Skeletal muscle tissue (tissue), 3 donors: ENCODE measurements at regions not wholly inside any gene's neighbourhood (a gene's known extent, or its start where the extent isn't known, plus 50 kb on each side); places are given as distances from the start of the nearest gene placed in this dataset.
A peak's percentile ranks its signal among the peaks of the same experiment; 100 is the strongest.

Source experiments
- H3K27ac ChIP-seq: one replicate; pipeline ENCODE4 v1.7.0; 2013; ENCODE audit warnings: mild to moderate bottlenecking, low read depth, low read length, inconsistent platforms
- H3K27me3 ChIP-seq, 3 donors: one replicate each; pipeline ENCODE4 v1.7.0; 2013; ENCODE audit warnings: low read length in 3 of 3; ENCODE audit not compliant: control insufficient read depth in 3 of 3, insufficient read depth in 3 of 3
- H3K36me3 ChIP-seq, 3 donors: one replicate each; pipeline ENCODE4 v1.7.0; 2013; ENCODE audit warnings: low read length in 3 of 3; ENCODE audit not compliant: control insufficient read depth in 3 of 3, insufficient read depth in 3 of 3
- H3K4me1 ChIP-seq, 3 donors: one replicate each; pipeline ENCODE4 v1.7.0; 2013; ENCODE audit warnings: low read length in 3 of 3, mild to moderate bottlenecking in 3 of 3; ENCODE audit not compliant: control insufficient read depth in 3 of 3, insufficient read depth in 3 of 3
- H3K4me3 ChIP-seq, 3 donors: one replicate each; pipeline ENCODE4 v1.7.0; 2013; ENCODE audit warnings: low read length in 3 of 3
- H3K9ac ChIP-seq, 3 donors: one replicate each; pipeline ENCODE4 v1.7.0; 2013; ENCODE audit warnings: low read length in 3 of 3, mild to moderate bottlenecking in 3 of 3, moderate library complexity in 2 of 3, low read depth in 1 of 3
- H3K9me3 ChIP-seq, 3 donors: one replicate each; pipeline ENCODE4 v1.7.0; 2013; ENCODE audit warnings: low read length in 3 of 3; ENCODE audit not compliant: control insufficient read depth in 3 of 3
- donor health status: Osteomylitis.

GRCh38 chr1:172894349-172895049 lies 156.2 kb downstream of the TNFSF18 start:
- no peaks in the 10 kb centered on the region for H3K27me3 ChIP-seq
- H3K36me3 ChIP-seq, result no peaks in the 10 kb centered on the region
- peak overlapping the region in 1 of 3 donors; percentile 33 for H3K4me3 ChIP-seq
- H3K9me3 ChIP-seq, result no peaks in the 10 kb centered on the region
- no peak overlapping the region for H3K27ac ChIP-seq
- H3K9ac ChIP-seq, result no peak overlapping the region
- H3K4me1 ChIP-seq, result peaks cover 7 to 10% (median 8%) of the 10 kb centered on the region in 3 donors

DNA sequence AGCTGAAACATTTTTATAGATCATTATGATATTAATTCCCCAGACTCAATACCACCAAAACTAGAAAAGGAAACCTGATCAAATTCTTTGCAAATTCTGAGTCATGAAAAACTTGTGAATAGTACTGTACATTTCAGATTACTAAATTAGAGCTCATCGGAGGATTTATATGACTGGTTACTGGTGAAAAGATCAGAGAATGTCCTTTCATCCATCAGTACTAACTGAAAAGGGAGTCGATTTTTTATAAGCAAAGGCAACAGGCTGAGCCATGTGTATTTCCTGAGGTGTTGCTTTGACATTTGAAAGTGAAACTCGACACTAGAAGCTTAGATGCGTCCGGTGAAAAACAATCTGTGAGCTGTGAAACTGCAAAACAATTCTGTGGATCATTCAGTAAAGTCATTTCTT lies 155.7 kb downstream of the TNFSF18 start:
- Histone ChIP-seq H3K27me3 (no peaks in the 10 kb centered on the region), H3K9me3 (no peaks in the 10 kb centered on the region), H3K4me3 (peak overlapping the region; percentile 18 to 45 (median 33)), H3K9ac (peak overlapping the region in 1 of 3 donors; percentile 34), H3K36me3 (no peaks in the 10 kb centered on the region), H3K4me1 (peaks cover 7 to 10% (median 8%) of the 10 kb centered on the region in 3 donors), H3K27ac (no peak overlapping the region)

- Histone ChIP-seq H3K27ac (no peak overlapping the region), H3K4me1 (peaks cover 7 to 10% (median 8%) of the 10 kb centered on the region in 3 donors), H3K4me3 (no peak overlapping the region), H3K9ac (no peak overlapping the region), H3K9me3 (no peaks in the 10 kb centered on the region), H3K36me3 (no peaks in the 10 kb centered on the region), H3K27me3 (no peaks in the 10 kb centered on the region)
Measured at GRCh38 chr1:172895761-172896160, 155.0 kb downstream of the TNFSF18 start.

GRCh38 chr1:172897738-172898137 lies 153.0 kb downstream of the TNFSF18 start:
- Histone ChIP-seq H3K27ac (no peak overlapping the region), H3K4me1 (peaks cover 7 to 10% (median 8%) of the 10 kb centered on the region in 3 donors), H3K36me3 (no peaks in the 10 kb centered on the region), H3K27me3 (no peaks in the 10 kb centered on the region), H3K4me3 (no peak overlapping the region), H3K9ac (no peak overlapping the region), H3K9me3 (no peaks in the 10 kb centered on the region)

- no peak overlapping the region for H3K9ac ChIP-seq
- H3K9me3 ChIP-seq, result no peaks in the 10 kb centered on the region
- H3K27me3 ChIP-seq, result no peaks in the 10 kb centered on the region
- H3K4me1 ChIP-seq, result peaks cover 3 to 10% (median 8%) of the 10 kb centered on the region in 3 donors
- H3K36me3 ChIP-seq, result no peaks in the 10 kb centered on the region
- no peak overlapping the region for H3K4me3 ChIP-seq
- H3K27ac ChIP-seq, result no peak overlapping the region
Measured at GRCh38 chr1:172898866-172899265, 151.9 kb downstream of the TNFSF18 start.

- H3K27me3 ChIP-seq, result no peaks in the 10 kb centered on the region
- peaks cover 0 to 3% (median 3%) of the 10 kb centered on the region in 3 donors for H3K4me1 ChIP-seq
- H3K27ac ChIP-seq, result no peak overlapping the region
- no peak overlapping the region for H3K4me3 ChIP-seq
- no peaks in the 10 kb centered on the region for H3K36me3 ChIP-seq
- H3K9ac ChIP-seq, result no peak overlapping the region
- no peaks in the 10 kb centered on the region for H3K9me3 ChIP-seq
Measured at GRCh38 chr1:172900376-172900997, 150.3 kb downstream of the TNFSF18 start.

DNA sequence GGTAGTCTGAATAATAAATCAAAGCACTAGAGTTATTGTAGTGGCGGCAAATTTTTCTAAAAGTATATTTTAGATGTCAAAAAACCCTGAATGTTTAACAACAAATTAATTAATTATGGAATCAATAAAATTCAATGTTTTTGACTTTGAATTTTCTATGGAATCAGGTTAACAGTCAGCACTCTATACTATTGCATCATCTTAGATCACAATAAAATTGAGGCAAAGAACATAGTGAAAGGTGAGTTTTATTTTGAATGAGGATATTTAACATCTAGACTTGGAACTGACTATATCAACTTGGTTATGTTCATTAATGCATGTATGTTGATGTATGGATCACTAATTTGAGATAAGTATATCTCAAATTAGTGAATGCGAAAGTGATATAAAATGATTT lies 148.5 kb downstream of the TNFSF18 start:
- no peaks in the 10 kb centered on the region for H3K36me3 ChIP-seq
- no peaks in the 10 kb centered on the region for H3K27me3 ChIP-seq
- H3K9me3 ChIP-seq, result no peaks in the 10 kb centered on the region
- no peak overlapping the region for H3K27ac ChIP-seq
- no peaks in the 10 kb centered on the region for H3K4me1 ChIP-seq
- H3K9ac ChIP-seq, result no peak overlapping the region
- H3K4me3 ChIP-seq, result no peak overlapping the region

DNA sequence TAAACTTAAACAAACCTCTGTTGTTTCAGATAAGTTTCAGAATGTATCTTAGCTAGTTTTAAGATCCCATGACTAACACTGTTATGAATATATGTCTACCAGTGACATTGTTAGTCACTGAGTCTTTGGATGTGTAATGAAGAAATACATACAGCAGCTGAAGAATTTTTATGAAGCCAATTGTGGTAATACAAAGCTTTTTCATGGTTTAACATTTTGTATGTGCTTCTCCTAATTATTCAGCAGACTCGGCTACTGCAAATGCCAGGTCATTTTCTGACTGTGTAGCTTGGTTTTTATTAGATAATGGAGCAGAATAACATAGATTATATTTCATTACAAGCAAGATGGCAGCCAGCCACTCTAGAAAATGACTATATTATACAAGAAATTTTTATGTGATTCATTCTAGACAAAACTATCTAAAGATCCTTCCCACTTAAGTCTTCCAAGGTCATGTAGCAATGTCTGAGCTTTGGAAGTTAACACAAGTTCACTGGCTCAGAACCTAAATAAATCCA lies 147.8 kb downstream of the TNFSF18 start:
- H3K4me3 ChIP-seq, result no peak overlapping the region
- no peaks in the 10 kb centered on the region for H3K27me3 ChIP-seq
- H3K9ac ChIP-seq, result no peak overlapping the region

GRCh38 chr1:172903581-172904220 lies 147.0 kb downstream of the TNFSF18 start:
- no peaks in the 10 kb centered on the region for H3K27me3 ChIP-seq
- H3K27ac ChIP-seq, result no peak overlapping the region
- H3K4me1 ChIP-seq, result no peaks in the 10 kb centered on the region
- no peak overlapping the region for H3K4me3 ChIP-seq
- H3K9ac ChIP-seq, result no peak overlapping the region
- H3K36me3 ChIP-seq, result no peaks in the 10 kb centered on the region
- H3K9me3 ChIP-seq, result no peaks in the 10 kb centered on the region

More for the DNA sequence above, 147.8 kb downstream of the TNFSF18 start:
- no peak overlapping the region for H3K27ac ChIP-seq
- H3K9me3 ChIP-seq, result no peaks in the 10 kb centered on the region
- no peaks in the 10 kb centered on the region for H3K4me1 ChIP-seq
- H3K36me3 ChIP-seq, result no peaks in the 10 kb centered on the region

- Histone ChIP-seq H3K4me1 (no peaks in the 10 kb centered on the region), H3K4me3 (no peak overlapping the region), H3K36me3 (no peaks in the 10 kb centered on the region), H3K9me3 (no peaks in the 10 kb centered on the region), H3K9ac (no peak overlapping the region), H3K27ac (no peak overlapping the region), H3K27me3 (no peaks in the 10 kb centered on the region)
Measured at GRCh38 chr1:172905452-172905851, 145.3 kb downstream of the TNFSF18 start.
